ENCODE measurements at regions not wholly inside any gene's neighbourhood (a gene's known extent, or its start where the extent isn't known, plus 50 kb on each side); places are given as distances from the start of the nearest gene placed in this dataset.

DNA sequence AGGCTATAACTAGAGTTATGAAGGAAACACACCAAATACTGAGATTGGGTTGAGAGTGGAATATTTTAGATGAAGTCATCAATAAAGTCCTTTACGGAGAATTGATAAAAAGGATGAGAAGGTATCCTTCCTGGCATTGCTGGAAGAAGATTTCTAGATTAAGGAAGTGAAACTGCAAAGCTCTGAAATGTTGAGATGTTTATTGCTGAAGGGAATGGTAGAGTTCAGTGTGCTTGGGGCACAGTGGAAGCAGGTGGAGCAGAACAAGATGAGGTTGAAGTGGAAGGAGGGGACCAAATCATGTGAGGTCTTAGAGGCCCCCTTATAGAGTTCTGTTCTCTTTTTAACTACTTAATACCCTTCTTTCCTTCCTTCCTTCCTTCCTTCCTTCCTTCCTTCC lies 848.5 kb downstream of the RAB28 start:
- TF ChIP-seq ZNF239 (tag by site-specific recombination; IDR thresholded peaks at IDR 0.05) (no peak), SALL2 (tag by site-specific recombination; IDR thresholded peaks at IDR 0.05; ENCODE audit: borderline replicate concordance) (no peak)
